Activated T-helper 1 cell treated with anti-CD3 and anti-CD28 coated beads, Interleukin-12 subunit alpha, Interleukin-12 subunit beta, Interleukin-2, Interleukin-4 antibody, amounts not matched to agents 30 ng/mL and 10 ng/mL and 1 ng/mL, durations not matched to agents 14 hours and 24 hours and 36 hours (primary cell): ENCODE measurements at regions not wholly inside any gene's neighbourhood (a gene's known extent, or its start where the extent isn't known, plus 50 kb on each side); places are given as distances from the start of the nearest gene placed in this dataset.

Source experiments
- DNase-seq: peaks from one replicate; pipeline ENCODE4 v3.0.0; 2021; ENCODE audit warnings: low spot score
- H3K27ac Mint-ChIP-seq: one replicate; pipeline ENCODE4 v1.8.0; 2021; ENCODE audit warnings: mild to moderate bottlenecking, mixed read lengths
- H3K27me3 Mint-ChIP-seq: one replicate; pipeline ENCODE4 v1.8.0; 2022; ENCODE audit warnings: mild to moderate bottlenecking, moderate library complexity, mixed read lengths; ENCODE audit not compliant: insufficient read depth
- H3K36me3 Mint-ChIP-seq: one replicate; pipeline ENCODE4 v1.8.0; 2021; ENCODE audit warnings: low read depth, mixed read lengths
- H3K4me1 Mint-ChIP-seq: one replicate; pipeline ENCODE4 v1.8.0; 2021; ENCODE audit warnings: low read depth, mixed read lengths
- H3K4me3 Mint-ChIP-seq: one replicate; pipeline ENCODE4 v1.8.0; 2021; ENCODE audit warnings: mild to moderate bottlenecking, moderate library complexity, mixed read lengths
- H3K9me3 Mint-ChIP-seq: one replicate; pipeline ENCODE4 v1.8.0; 2021; ENCODE audit warnings: mixed read lengths
- intact Hi-C: fragments of 100-400 bp; cut with micrococcal nuclease; formaldehyde crosslinking; loops from one replicate; pipeline ENCODE4 v1.15.1; 2024

GRCh38 chr5:61823781-61824180 is 482.2 kb upstream of the KIF2A start:
- DNase-seq, result no peak
- H3K27me3 Mint-ChIP-seq, result no peaks in the 10 kb centered on the region
- no peaks in the 10 kb centered on the region for H3K4me1 Mint-ChIP-seq
- no peaks in the 10 kb centered on the region for H3K9me3 Mint-ChIP-seq
- no peak overlapping the region for H3K4me3 Mint-ChIP-seq
- no peaks in the 10 kb centered on the region for H3K36me3 Mint-ChIP-seq
- intact Hi-C loops, result no loop called here
- H3K27ac Mint-ChIP-seq, result no peak overlapping the region

GRCh38 chr5:61824396-61824795 is 481.6 kb upstream of the KIF2A start:
- Mint-ChIP-seq H3K27me3 (no peaks in the 10 kb centered on the region), H3K4me1 (no peaks in the 10 kb centered on the region), H3K27ac (no peak overlapping the region), H3K36me3 (no peaks in the 10 kb centered on the region), H3K9me3 (no peaks in the 10 kb centered on the region), H3K4me3 (no peak overlapping the region)
- DNase-seq, result no peak
- intact Hi-C loops, result no loop called here

DNA sequence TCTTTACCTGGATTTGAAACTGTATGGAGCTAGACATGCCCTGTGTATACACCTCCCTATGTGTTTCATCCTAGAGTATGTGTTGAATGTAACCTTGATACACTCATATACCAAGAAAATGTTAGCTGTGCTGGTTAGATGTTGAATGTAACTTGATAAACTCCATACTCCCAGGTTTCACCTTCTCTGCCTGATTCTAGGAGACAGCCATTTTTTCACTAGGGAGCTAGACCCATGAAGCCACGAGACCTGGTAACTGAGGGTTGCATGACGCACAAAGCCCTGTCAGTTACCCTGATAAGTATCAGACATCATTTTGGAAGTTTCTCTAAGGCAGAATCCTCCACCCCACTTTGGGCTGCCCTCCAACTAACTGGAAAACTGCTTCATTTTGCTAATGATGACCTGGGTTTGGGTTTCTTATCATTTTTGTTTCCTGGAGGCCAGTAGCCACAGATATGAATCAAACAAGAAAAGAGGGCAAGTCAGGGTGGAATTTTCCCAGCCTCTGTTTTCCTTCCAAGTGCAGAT is 478.5 kb upstream of the KIF2A start:
- intact Hi-C loops, result no loop called here
- Mint-ChIP-seq H3K4me1 (no peaks in the 10 kb centered on the region), H3K9me3 (no peaks in the 10 kb centered on the region)

DNA sequence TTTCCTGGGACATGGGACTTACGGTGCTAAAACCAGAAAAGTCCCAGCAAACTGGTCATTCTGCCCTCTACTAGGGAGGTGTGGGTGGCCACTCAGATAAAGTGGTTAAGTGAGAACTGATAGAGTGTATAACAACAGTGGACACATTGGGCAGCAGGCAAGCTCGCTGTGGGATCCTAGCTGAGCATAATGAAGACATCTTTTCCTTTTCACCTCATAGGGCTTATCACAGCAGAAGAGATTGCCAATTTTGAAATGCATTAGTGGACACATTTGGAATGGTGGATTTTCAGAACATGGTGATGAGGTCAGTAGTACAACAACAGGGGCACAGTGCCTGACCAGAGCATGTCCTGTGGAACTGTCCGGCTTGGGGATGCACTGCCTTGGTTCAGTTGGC is 477.1 kb upstream of the KIF2A start:
- intact Hi-C loops, result no loop called here

More for the DNA sequence above, 478.5 kb upstream of the KIF2A start:
- Mint-ChIP-seq H3K36me3 (no peaks in the 10 kb centered on the region), H3K27ac (no peak overlapping the region), H3K4me3 (no peak overlapping the region), H3K27me3 (no peaks in the 10 kb centered on the region)
- no peak for DNase-seq

GRCh38 chr5:61831736-61832135 is 474.3 kb upstream of the KIF2A start:
- H3K36me3 Mint-ChIP-seq, result no peaks in the 10 kb centered on the region
- intact Hi-C loops, result no loop called here
- no peaks in the 10 kb centered on the region for H3K4me1 Mint-ChIP-seq
- no peak overlapping the region for H3K27ac Mint-ChIP-seq
- no peaks in the 10 kb centered on the region for H3K9me3 Mint-ChIP-seq
- no peak for DNase-seq
- no peak overlapping the region for H3K4me3 Mint-ChIP-seq
- no peaks in the 10 kb centered on the region for H3K27me3 Mint-ChIP-seq

More for the DNA sequence above, 477.1 kb upstream of the KIF2A start:
- H3K27me3 Mint-ChIP-seq, result no peaks in the 10 kb centered on the region
- no peaks in the 10 kb centered on the region for H3K36me3 Mint-ChIP-seq
- H3K4me3 Mint-ChIP-seq, result no peak overlapping the region
- no peak overlapping the region for H3K27ac Mint-ChIP-seq
- no peaks in the 10 kb centered on the region for H3K9me3 Mint-ChIP-seq
- H3K4me1 Mint-ChIP-seq, result no peaks in the 10 kb centered on the region
- no peak for DNase-seq

DNA sequence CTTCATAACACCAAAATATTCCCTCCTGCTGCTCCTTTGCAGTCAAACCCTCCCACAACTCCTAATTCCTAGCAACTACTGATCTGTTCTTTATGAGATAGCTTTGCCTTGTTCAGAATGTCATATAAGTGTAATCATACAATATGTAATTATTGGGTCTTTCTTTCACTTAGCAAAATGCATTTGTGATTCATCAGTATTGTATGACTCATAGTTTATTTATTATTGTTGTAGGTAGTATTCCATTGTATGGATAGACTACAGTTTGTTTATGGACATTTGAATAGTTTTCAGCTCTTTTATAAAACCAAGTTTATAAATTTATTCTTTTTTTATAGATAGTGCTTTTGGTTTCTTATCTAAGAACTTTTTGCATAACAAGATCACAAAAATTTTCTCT is 468.2 kb upstream of the KIF2A start:
- H3K36me3 Mint-ChIP-seq, result no peaks in the 10 kb centered on the region

GRCh38 chr5:61840361-61840760 is 465.6 kb upstream of the KIF2A start:
- H3K36me3 Mint-ChIP-seq, result no peaks in the 10 kb centered on the region
- no peaks in the 10 kb centered on the region for H3K4me1 Mint-ChIP-seq
- no peaks in the 10 kb centered on the region for H3K9me3 Mint-ChIP-seq
- no peak overlapping the region for H3K27ac Mint-ChIP-seq
- intact Hi-C loops, result no loop called here
- peaks cover 6% of the 10 kb centered on the region for H3K27me3 Mint-ChIP-seq
- no peak for DNase-seq
- no peak overlapping the region for H3K4me3 Mint-ChIP-seq

More for the DNA sequence above, 468.2 kb upstream of the KIF2A start:
- Mint-ChIP-seq H3K9me3 (no peaks in the 10 kb centered on the region), H3K27me3 (peaks cover 6% of the 10 kb centered on the region), H3K4me3 (no peak overlapping the region), H3K4me1 (no peaks in the 10 kb centered on the region), H3K27ac (no peak overlapping the region)
- DNase-seq, result no peak
- intact Hi-C loops, result no loop called here

- H3K9me3 Mint-ChIP-seq, result no peaks in the 10 kb centered on the region
- H3K36me3 Mint-ChIP-seq, result no peaks in the 10 kb centered on the region
- DNase-seq, result no peak
- no peak overlapping the region for H3K27ac Mint-ChIP-seq
- H3K27me3 Mint-ChIP-seq, result peaks cover 4% of the 10 kb centered on the region
- no peak overlapping the region for H3K4me3 Mint-ChIP-seq
- intact Hi-C loops, result no loop called here
- H3K4me1 Mint-ChIP-seq, result no peaks in the 10 kb centered on the region
Measured at GRCh38 chr5:61842840-61843239, 463.2 kb upstream of the KIF2A start.

- intact Hi-C loops, result no loop called here
- Mint-ChIP-seq H3K9me3 (no peaks in the 10 kb centered on the region), H3K27me3 (no peaks in the 10 kb centered on the region), H3K4me3 (no peak overlapping the region), H3K36me3 (no peaks in the 10 kb centered on the region), H3K4me1 (no peaks in the 10 kb centered on the region), H3K27ac (no peak overlapping the region)
- DNase-seq, result no peak
Measured at GRCh38 chr5:61850696-61851095, 455.3 kb upstream of the KIF2A start.

DNA sequence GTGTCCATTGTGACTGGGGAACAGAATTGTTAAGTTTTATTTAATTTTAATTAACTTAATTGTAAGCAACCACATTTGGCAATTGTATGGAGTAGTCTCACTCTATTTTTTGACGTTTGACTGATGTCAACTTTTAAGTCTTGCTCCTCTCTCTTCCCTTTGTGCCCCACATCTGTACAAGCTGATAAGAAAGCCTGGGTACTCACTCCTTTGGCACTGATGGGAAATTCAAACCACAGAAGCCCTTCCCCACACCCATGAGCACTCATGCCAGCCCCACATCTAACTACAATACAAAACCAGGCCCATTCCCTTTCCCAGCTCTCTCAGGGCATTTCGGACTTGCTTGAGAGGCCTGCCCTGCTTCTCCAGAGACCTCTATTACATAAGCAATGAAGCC is 451.5 kb upstream of the KIF2A start:
- Mint-ChIP-seq H3K27me3 (no peaks in the 10 kb centered on the region), H3K27ac (no peak overlapping the region), H3K4me1 (no peaks in the 10 kb centered on the region), H3K36me3 (no peaks in the 10 kb centered on the region), H3K9me3 (no peaks in the 10 kb centered on the region), H3K4me3 (no peak overlapping the region)
- DNase-seq, result no peak
- intact Hi-C loops, result no loop called here

DNA sequence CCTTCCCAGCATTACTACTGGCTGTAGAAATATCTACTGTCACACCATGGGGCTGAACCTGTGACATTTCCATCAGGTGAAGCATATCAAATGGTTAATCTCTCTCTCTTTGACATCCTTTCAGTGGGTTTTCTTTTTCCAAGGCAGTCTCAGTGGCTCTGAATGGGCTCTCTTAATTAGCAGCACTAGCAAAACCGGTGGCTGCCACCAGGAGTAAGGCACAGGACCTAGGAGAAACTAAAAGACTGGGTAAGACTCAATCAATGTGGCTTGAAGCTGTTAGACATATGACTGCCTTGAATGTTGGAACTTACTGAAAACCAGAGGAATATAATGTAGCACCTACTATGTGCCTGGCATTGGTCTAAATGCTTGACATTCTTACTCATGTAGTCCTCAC is 445.0 kb upstream of the KIF2A start:
- Mint-ChIP-seq H3K27me3 (no peaks in the 10 kb centered on the region), H3K4me3 (no peak overlapping the region), H3K27ac (no peak overlapping the region), H3K36me3 (no peaks in the 10 kb centered on the region), H3K4me1 (no peaks in the 10 kb centered on the region), H3K9me3 (no peaks in the 10 kb centered on the region)
- DNase-seq, result no peak
- intact Hi-C loops, result no loop called here

DNA sequence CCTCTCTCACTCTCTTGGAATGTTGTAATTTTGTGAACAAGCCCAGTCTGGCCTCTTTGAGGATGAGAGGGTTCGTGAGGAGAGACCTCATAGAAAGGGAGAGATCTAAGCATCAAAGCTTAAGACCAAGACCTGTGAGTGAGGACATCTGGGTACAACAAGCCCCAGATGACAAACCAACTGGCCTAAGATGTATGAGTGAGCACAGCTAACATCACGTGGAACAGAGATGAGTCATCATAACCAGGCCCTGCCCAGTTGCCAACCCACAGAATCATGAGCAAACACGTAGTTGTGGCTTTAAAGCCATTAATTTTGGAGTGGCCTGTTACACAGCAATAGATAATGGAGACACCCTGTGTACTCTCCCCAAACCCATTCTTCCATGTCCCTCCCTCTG is 439.1 kb upstream of the KIF2A start:
- H3K36me3 Mint-ChIP-seq, result no peaks in the 10 kb centered on the region
- H3K4me3 Mint-ChIP-seq, result no peak overlapping the region
- no peaks in the 10 kb centered on the region for H3K27me3 Mint-ChIP-seq
- no peaks in the 10 kb centered on the region for H3K4me1 Mint-ChIP-seq
- peaks cover 5% of the 10 kb centered on the region for H3K9me3 Mint-ChIP-seq
- H3K27ac Mint-ChIP-seq, result no peak overlapping the region
- no peak for DNase-seq
- intact Hi-C loops, result no loop called here

GRCh38 chr5:61869333-61869732 is 436.7 kb upstream of the KIF2A start:
- Mint-ChIP-seq H3K4me1 (no peaks in the 10 kb centered on the region), H3K27ac (no peak overlapping the region), H3K4me3 (no peak overlapping the region), H3K9me3 (peaks cover 11% of the 10 kb centered on the region), H3K36me3 (no peaks in the 10 kb centered on the region), H3K27me3 (no peaks in the 10 kb centered on the region)
- intact Hi-C loops, result no loop called here
- DNase-seq, result no peak

DNA sequence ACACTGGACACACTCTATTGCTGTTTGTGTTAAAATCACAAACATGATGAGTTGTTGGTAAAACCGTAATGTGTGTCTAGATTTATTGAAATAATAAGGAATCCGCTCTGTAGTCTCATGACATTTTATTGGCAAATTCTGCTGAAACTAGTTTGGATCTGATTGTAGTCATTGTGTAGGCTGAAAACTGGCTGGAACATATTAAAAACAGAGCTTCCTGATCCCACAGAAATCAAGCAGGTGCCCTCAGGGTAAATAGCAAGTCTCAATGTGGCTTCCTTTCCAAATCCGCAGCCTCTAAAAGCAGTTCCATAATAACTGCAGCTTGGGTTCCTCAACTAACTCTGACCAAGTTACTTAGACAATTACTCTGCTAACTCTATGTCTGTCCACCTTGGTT is 427.5 kb upstream of the KIF2A start:
- H3K36me3 Mint-ChIP-seq, result no peaks in the 10 kb centered on the region

More for the DNA sequence above, 427.5 kb upstream of the KIF2A start:
- Mint-ChIP-seq H3K9me3 (no peaks in the 10 kb centered on the region), H3K27me3 (no peaks in the 10 kb centered on the region), H3K4me1 (no peaks in the 10 kb centered on the region), H3K27ac (no peak overlapping the region), H3K4me3 (no peak overlapping the region)
- DNase-seq, result no peak
- intact Hi-C loops, result no loop called here
